ENCODE measurements at regions not wholly inside any gene's neighbourhood (a gene's known extent, or its start where the extent isn't known, plus 50 kb on each side); places are given as distances from the start of the nearest gene placed in this dataset.

DNA sequence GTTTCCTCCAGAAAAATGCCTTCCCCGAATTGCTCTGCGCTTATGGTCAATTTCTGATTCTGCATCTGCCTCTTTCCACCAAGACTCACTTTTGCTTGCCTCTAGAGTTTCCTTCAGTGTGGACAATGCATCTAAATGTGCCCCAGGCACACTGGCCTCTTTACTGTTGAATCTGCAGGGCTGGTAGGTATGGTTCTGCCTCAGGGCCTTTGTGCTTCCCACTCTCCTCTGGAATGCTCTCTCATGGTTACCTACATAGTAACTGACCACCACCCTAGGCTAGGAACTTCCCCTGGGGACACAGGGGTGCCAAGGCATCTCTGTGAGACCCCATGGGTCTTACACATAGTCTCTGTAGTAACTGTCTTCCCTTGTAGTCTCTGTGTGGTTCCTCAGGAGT is 1258.6 kb downstream of the CDH12 start (continued):
- TF ChIP-seq ZNF624 (tag by site-specific recombination; IDR thresholded peaks at IDR 0.05), result no peak
- TF ChIP-seq ZNF529 (tag by site-specific recombination; IDR thresholded peaks at IDR 0.05; ENCODE audit: insufficient replicate concordance), result no peak
- TF ChIP-seq, protein P1, sequence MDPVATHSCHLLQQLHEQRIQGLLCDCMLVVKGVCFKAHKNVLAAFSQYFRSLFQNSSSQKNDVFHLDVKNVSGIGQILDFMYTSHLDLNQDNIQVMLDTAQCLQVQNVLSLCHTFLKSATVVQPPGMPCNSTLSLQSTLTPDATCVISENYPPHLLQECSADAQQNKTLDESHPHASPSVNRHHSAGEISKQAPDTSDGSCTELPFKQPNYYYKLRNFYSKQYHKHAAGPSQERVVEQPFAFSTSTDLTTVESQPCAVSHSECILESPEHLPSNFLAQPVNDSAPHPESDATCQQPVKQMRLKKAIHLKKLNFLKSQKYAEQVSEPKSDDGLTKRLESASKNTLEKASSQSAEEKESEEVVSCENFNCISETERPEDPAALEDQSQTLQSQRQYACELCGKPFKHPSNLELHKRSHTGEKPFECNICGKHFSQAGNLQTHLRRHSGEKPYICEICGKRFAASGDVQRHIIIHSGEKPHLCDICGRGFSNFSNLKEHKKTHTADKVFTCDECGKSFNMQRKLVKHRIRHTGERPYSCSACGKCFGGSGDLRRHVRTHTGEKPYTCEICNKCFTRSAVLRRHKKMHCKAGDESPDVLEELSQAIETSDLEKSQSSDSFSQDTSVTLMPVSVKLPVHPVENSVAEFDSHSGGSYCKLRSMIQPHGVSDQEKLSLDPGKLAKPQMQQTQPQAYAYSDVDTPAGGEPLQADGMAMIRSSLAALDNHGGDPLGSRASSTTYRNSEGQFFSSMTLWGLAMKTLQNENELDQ (tag by site-specific recombination; IDR thresholded peaks at IDR 0.05; ENCODE audit: low read depth), result no peak
- TF ChIP-seq ZNF214 (tag by site-specific recombination; IDR thresholded peaks at IDR 0.05; ENCODE audit: borderline replicate concordance), result no peak

DNA sequence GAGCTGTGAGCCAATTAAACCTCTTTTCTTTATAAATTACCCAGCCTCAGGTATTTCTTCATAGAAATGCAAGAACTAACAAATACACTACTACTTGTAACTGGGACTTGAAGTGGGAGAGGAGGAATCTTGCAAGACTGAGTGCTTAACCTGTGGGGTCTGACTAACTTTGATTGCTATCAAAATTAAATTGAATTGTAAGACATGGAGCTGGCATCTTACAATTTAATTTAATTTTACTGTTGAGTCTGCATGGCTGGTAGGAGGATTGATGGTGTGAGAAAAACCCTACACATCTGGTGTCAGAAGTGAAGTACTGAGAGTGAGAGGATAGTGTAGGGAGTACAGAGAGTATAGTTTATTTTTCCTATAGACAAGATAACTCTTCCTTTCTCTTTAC is 1259.9 kb downstream of the CDH12 start:
- no peak overlapping the region for H3K27ac ChIP-seq (ENCODE audit: extremely low read depth, low read depth, low read length)
- no peak overlapping the region for H3K4me3 ChIP-seq (ENCODE audit: low read depth, low read length)
- no peaks in the 10 kb centered on the region for H3K4me1 ChIP-seq (ENCODE audit: control insufficient read depth, insufficient read depth, low read length)
- POLR2A ChIA-PET, result no interaction called here
- TF ChIP-seq, protein P2, sequence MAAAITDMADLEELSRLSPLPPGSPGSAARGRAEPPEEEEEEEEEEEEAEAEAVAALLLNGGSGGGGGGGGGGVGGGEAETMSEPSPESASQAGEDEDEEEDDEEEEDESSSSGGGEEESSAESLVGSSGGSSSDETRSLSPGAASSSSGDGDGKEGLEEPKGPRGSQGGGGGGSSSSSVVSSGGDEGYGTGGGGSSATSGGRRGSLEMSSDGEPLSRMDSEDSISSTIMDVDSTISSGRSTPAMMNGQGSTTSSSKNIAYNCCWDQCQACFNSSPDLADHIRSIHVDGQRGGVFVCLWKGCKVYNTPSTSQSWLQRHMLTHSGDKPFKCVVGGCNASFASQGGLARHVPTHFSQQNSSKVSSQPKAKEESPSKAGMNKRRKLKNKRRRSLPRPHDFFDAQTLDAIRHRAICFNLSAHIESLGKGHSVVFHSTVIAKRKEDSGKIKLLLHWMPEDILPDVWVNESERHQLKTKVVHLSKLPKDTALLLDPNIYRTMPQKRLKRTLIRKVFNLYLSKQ (tag by site-specific recombination; IDR thresholded peaks at IDR 0.05; ENCODE audit: borderline replicate concordance), result no peak
- CTCF ChIA-PET, result interaction anchor here (0.7 kb wide), 1 partner anchor 13 kb away, joined by 4 read pairs; no protein-coding TSS in a partner anchor
- no peaks in the 10 kb centered on the region for H3K36me3 ChIP-seq (ENCODE audit: control insufficient read depth in 2 of 2, insufficient read depth in 1 of 2, low read length in 2 of 2)
- no peaks in the 10 kb centered on the region for H3K9me3 ChIP-seq (ENCODE audit: control insufficient read depth, insufficient read depth, low read depth, low read length)

DNA sequence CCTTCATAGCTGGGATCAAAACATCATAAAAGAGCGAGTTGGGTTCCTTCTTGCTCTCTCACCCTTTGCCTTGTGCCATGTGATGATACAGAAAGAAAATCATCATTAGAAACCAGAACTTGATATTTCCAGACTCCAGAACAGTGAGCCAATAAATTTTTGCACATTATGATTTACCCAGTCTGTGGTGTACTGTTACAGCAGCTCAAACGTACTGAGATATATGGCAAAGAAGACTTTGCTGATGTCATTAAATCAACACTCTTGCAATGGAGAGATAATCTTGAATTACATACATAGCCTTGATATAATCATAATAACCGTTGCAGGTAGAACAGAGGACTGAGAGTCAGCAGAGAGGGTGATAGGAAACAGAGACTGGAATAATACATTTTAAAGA is 1271.6 kb downstream of the CDH12 start:
- H3K4me3 ChIP-seq (ENCODE audit: low read depth, low read length), result no peak overlapping the region
- POLR2A ChIA-PET, result no interaction called here
- CTCF ChIA-PET, result no interaction called here
- no peaks in the 10 kb centered on the region for H3K36me3 ChIP-seq (ENCODE audit: control insufficient read depth in 2 of 2, insufficient read depth in 1 of 2, low read length in 2 of 2)
- no peak overlapping the region for H3K27ac ChIP-seq (ENCODE audit: extremely low read depth, low read depth, low read length)
- no peaks in the 10 kb centered on the region for H3K9me3 ChIP-seq (ENCODE audit: control insufficient read depth, insufficient read depth, low read depth, low read length)
- TF ChIP-seq IKZF3 (tag by site-specific recombination; IDR thresholded peaks at IDR 0.05) (no peak), ZNF600 (tag by site-specific recombination; IDR thresholded peaks at IDR 0.05) (0 out of 2 replicates have a peak, but pooled peaks have one; percentile 27)
- H3K4me1 ChIP-seq (ENCODE audit: control insufficient read depth, insufficient read depth, low read length), result no peaks in the 10 kb centered on the region

DNA sequence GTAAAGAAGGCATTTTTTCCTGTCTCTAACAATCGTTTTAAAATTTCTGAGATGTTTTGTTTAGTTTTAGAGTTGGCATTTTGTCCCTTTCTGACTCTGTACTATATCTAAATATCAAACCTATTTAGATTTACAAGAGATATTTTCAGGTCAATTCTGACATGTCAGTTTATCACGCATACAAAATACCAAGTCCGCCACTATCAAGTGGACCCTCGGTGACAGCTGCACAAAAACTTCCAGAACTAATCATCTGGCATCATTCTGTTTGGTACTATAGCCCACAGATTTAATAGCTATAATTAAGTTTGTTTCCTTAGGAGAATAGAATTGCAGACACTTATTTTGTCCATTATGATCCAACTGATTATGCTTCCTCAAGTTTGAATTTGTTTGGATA is 1278.2 kb downstream of the CDH12 start:
- POLR2A ChIA-PET, result no interaction called here
- Histone ChIP-seq H3K4me3 (ENCODE audit: low read depth, low read length) (no peak overlapping the region), H3K27ac (ENCODE audit: extremely low read depth, low read depth, low read length) (no peak overlapping the region), H3K4me1 (ENCODE audit: control insufficient read depth, insufficient read depth, low read length) (no peaks in the 10 kb centered on the region), H3K36me3 (ENCODE audit: control insufficient read depth in 2 of 2, insufficient read depth in 1 of 2, low read length in 2 of 2) (no peaks in the 10 kb centered on the region), H3K9me3 (ENCODE audit: control insufficient read depth, insufficient read depth, low read depth, low read length) (no peaks in the 10 kb centered on the region)
- CTCF ChIA-PET, result no interaction called here
- TF ChIP-seq ZNF654 (tag by site-specific recombination; IDR thresholded peaks at IDR 0.05; ENCODE audit: low read depth), result no peak
- TF ChIP-seq, protein P3, sequence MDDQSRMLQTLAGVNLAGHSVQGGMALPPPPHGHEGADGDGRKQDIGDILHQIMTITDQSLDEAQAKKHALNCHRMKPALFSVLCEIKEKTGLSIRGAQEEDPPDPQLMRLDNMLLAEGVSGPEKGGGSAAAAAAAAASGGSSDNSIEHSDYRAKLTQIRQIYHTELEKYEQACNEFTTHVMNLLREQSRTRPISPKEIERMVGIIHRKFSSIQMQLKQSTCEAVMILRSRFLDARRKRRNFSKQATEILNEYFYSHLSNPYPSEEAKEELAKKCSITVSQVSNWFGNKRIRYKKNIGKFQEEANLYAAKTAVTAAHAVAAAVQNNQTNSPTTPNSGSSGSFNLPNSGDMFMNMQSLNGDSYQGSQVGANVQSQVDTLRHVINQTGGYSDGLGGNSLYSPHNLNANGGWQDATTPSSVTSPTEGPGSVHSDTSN (CRISPR knock-in tag; IDR thresholded peaks at IDR 0.05), result no peak
- no peak for TF ChIP-seq ZNF366 (tag by site-specific recombination; conservative IDR thresholded peaks at IDR 0.05)
- TF ChIP-seq PRDM1 (tag by site-specific recombination; IDR thresholded peaks at IDR 0.05), result no peak
- TF ChIP-seq, protein P4, sequence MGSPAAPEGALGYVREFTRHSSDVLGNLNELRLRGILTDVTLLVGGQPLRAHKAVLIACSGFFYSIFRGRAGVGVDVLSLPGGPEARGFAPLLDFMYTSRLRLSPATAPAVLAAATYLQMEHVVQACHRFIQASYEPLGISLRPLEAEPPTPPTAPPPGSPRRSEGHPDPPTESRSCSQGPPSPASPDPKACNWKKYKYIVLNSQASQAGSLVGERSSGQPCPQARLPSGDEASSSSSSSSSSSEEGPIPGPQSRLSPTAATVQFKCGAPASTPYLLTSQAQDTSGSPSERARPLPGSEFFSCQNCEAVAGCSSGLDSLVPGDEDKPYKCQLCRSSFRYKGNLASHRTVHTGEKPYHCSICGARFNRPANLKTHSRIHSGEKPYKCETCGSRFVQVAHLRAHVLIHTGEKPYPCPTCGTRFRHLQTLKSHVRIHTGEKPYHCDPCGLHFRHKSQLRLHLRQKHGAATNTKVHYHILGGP (tag by site-specific recombination; IDR thresholded peaks at IDR 0.05), result no peak
- no peak for TF ChIP-seq YY1 (tag by site-specific recombination; IDR thresholded peaks at IDR 0.05)
- TF ChIP-seq ZNF24 (tag by site-specific recombination; IDR thresholded peaks at IDR 0.05), result no peak
